ENCODE measurements at regions not wholly inside any gene's neighbourhood (a gene's known extent, or its start where the extent isn't known, plus 50 kb on each side); places are given as distances from the start of the nearest gene placed in this dataset.
"Not testable (repeated sequence)": the region's sequence is repeated elsewhere in the genome, so short reads cannot be mapped to it uniquely, and the experiment has no call there.

DNA sequence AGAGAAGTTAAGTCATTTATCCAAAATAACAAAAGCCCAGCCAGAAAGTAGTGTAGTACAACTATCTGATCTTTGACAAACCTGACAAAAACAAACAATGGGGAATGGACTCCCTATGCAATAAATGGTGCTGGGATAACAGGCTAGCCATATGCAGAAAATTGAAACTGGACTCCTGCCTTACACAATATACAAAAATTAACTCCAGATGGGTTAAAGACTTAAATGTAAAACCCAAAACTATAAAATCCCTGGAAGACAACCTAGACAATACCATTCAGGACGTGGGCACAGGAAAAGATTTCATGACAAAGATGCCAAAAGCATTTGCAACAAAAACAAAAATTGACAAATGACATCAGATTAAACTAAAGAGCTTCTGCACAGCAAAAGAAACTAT lies 561.4 kb upstream of the CHAC2 start:
- TF ChIP-seq, protein P1, sequence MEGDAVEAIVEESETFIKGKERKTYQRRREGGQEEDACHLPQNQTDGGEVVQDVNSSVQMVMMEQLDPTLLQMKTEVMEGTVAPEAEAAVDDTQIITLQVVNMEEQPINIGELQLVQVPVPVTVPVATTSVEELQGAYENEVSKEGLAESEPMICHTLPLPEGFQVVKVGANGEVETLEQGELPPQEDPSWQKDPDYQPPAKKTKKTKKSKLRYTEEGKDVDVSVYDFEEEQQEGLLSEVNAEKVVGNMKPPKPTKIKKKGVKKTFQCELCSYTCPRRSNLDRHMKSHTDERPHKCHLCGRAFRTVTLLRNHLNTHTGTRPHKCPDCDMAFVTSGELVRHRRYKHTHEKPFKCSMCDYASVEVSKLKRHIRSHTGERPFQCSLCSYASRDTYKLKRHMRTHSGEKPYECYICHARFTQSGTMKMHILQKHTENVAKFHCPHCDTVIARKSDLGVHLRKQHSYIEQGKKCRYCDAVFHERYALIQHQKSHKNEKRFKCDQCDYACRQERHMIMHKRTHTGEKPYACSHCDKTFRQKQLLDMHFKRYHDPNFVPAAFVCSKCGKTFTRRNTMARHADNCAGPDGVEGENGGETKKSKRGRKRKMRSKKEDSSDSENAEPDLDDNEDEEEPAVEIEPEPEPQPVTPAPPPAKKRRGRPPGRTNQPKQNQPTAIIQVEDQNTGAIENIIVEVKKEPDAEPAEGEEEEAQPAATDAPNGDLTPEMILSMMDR (IDR thresholded peaks at IDR 0.05), result not testable (repeated sequence)
- TF ChIP-seq POLR2A (IDR thresholded peaks at IDR 0.05); POLR2AphosphoS5 (IDR thresholded peaks at IDR 0.05); EP300 (IDR thresholded peaks at IDR 0.05; ENCODE audit: low read depth): not testable (repeated sequence)

Measured in transverse colon (tissue), 4 donors.